GM23248 (cell line): ENCODE measurements at regions not wholly inside any gene's neighbourhood (a gene's known extent, or its start where the extent isn't known, plus 50 kb on each side); places are given as distances from the start of the nearest gene placed in this dataset.
"Not testable (repeated sequence)": the region's sequence is repeated elsewhere in the genome, so short reads cannot be mapped to it uniquely, and the experiment has no call there.

Experiments
- EZH2 ChIP-seq: fragments of 200-600 bp; sonication (generic); IDR thresholded peaks from 2 replicates; pipeline ENCODE4 v1.6.1; 2018; ENCODE audit warnings: antibody characterized with exemption, mild to moderate bottlenecking; ENCODE audit not compliant: insufficient read depth, poor library complexity, severe bottlenecking
- EZH2phosphoT487 ChIP-seq: fragments of 200-600 bp; sonication (generic); IDR thresholded peaks from 2 replicates; pipeline ENCODE4 v1.6.1; 2018; ENCODE audit warnings: antibody characterized with exemption, moderate library complexity, mild to moderate bottlenecking, low read depth; ENCODE audit not compliant: insufficient read depth

DNA sequence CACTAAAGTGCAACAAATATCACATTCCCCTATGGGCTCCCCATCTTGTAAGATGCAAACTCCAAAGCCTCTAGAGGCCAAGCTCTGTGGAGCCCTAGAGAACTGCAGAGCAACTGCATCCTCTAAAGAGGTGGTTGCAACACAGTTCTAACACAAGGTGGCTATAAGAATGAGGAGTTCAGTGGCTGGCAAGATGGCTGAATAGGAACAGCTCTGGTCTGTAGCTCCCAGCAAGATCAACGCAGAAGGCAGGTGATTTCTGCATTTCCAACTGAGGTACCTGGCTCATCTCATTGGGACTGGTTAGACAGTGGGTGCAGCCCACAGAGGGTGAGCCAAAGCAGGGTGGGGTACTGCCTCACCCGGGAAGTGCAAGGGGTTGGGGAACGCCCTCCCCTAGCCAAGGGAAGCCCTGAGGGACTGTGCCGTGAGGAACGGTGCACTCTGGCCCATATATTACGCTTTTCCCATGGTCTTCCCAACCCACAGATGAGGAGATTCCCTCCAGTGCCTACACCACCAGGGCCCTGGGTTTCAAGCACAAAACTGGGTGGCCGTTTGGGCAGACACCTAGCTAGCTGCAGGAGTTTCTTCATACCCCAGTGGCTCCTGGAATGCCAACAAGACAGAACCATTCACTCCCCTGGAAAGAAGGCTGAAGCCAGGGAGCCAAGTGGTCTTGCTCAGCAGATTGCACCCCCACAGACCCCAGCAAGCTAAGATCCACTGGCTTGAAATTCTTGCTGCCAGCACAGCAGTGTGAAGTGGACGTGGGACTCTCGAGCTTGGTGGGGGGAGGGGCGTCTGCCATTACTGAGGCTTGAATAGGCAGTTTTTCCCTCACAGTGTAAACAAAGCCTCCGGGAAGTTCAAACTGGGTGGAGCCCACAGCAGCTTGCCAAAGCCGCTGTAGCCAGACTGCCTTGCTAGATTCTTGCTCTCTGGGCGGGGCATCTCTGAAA is 188.6 kb upstream of the EGLN3 start:
- not testable (repeated sequence) for TF ChIP-seq EZH2, EZH2phosphoT487
